ENCODE measurements at regions not wholly inside any gene's neighbourhood (a gene's known extent, or its start where the extent isn't known, plus 50 kb on each side); places are given as distances from the start of the nearest gene placed in this dataset.

DNA sequence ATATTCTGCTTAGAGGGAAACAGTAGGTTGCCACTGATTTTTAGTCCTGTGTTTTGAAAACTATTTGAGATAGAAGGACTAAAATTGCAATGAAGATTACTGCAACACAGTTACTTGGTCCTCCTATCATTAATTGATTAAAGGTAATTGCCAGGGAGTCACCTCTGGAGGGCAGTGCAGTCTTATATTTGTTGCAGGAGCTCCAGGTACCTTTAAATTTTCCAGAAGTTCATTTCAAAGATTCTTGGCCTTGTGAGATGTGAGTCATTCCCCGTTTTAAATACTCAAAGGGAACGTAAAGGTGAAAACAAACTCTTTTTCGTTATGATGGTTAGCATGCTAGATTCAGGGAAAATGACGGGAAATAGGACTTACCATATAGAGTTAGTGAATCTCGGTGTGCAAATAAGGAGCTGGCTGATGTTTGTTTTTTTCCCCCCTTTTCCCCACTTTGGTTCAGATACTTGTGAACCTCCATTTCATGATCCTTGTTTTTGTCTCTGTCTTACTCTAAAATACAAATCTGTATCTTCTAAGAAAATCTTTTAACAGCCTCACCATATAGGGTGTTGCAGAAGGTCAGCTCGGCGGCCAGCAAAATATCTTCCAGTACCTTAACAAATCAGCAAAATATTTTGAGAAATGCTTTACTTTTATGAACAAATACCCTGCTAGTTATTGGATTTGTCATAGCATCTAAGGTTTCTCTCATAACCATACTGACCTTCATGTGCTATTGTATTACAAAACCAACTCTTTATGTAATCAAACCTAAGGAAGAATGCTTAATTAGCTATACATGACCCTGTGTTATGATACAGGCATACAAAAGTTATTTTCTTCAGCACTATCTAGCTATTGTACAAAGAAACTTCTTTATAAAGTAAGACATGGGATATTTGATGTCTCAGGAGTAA is 143.0 kb upstream of the HDAC9 start:
- H3K9me3 Mint-ChIP-seq, result no peaks in the 10 kb centered on the region
- Histone ChIP-seq H3K4me1 (ENCODE audit: insufficient read depth, low read length) (no peaks in the 10 kb centered on the region), H3K27me3 (ENCODE audit: insufficient read depth, low read length, poor library complexity, severe bottlenecking) (no peaks in the 10 kb centered on the region), H3K36me3 (ENCODE audit: insufficient read depth, low read length) (no peaks in the 10 kb centered on the region), H3K27ac (ENCODE audit: low read depth, low read length) (no peak overlapping the region), H3K4me3 (ENCODE audit: low read length) (no peak overlapping the region), H3K9me3 (ENCODE audit: low read length) (no peaks in the 10 kb centered on the region)
- peaks cover 2 to 5% of the 10 kb centered on the region in 2 donors for H3K27me3 Mint-ChIP-seq
- DNase-seq, result no peak
- H3K36me3 Mint-ChIP-seq, result no peaks in the 10 kb centered on the region
- peak overlapping the region in 1 of 7 donors; percentile 5 for H3K4me3 Mint-ChIP-seq
- ChIA-PET CTCF (interaction anchor here (0.8 to 2.4 kb wide), 6 partner anchors 10 to 316 kb away, joined by 3 to 9 read pairs (median 4); no protein-coding TSS in a partner anchor), POLR2A (no interaction called here)
- no peak overlapping the region for H3K27ac Mint-ChIP-seq
- H3K4me1 Mint-ChIP-seq, result peaks cover 3 to 17% (median 13%) of the 10 kb centered on the region in 3 donors

GRCh38 chr7:18353339-18353738 is 142.2 kb upstream of the HDAC9 start:
- Histone ChIP-seq H3K4me1 (ENCODE audit: insufficient read depth, low read length) (no peaks in the 10 kb centered on the region), H3K27ac (ENCODE audit: low read depth, low read length) (no peak overlapping the region), H3K27me3 (ENCODE audit: insufficient read depth, low read length, poor library complexity, severe bottlenecking) (no peaks in the 10 kb centered on the region), H3K9me3 (ENCODE audit: low read length) (no peaks in the 10 kb centered on the region), H3K36me3 (ENCODE audit: insufficient read depth, low read length) (no peaks in the 10 kb centered on the region), H3K4me3 (ENCODE audit: low read length) (no peak overlapping the region)
- Mint-ChIP-seq H3K4me1 (peaks cover 3 to 17% (median 13%) of the 10 kb centered on the region in 3 donors), H3K27me3 (peaks cover 2 to 5% of the 10 kb centered on the region in 2 donors), H3K36me3 (no peaks in the 10 kb centered on the region), H3K27ac (no peak overlapping the region), H3K4me3 (no peak overlapping the region), H3K9me3 (no peaks in the 10 kb centered on the region)
- no peak for DNase-seq
- CTCF ChIA-PET, result interaction anchor here (1.1 to 2.4 kb wide), 5 partner anchors 11 to 583 kb away, joined by 3 to 9 read pairs (median 4); no protein-coding TSS in a partner anchor
- POLR2A ChIA-PET, result no interaction called here

DNA sequence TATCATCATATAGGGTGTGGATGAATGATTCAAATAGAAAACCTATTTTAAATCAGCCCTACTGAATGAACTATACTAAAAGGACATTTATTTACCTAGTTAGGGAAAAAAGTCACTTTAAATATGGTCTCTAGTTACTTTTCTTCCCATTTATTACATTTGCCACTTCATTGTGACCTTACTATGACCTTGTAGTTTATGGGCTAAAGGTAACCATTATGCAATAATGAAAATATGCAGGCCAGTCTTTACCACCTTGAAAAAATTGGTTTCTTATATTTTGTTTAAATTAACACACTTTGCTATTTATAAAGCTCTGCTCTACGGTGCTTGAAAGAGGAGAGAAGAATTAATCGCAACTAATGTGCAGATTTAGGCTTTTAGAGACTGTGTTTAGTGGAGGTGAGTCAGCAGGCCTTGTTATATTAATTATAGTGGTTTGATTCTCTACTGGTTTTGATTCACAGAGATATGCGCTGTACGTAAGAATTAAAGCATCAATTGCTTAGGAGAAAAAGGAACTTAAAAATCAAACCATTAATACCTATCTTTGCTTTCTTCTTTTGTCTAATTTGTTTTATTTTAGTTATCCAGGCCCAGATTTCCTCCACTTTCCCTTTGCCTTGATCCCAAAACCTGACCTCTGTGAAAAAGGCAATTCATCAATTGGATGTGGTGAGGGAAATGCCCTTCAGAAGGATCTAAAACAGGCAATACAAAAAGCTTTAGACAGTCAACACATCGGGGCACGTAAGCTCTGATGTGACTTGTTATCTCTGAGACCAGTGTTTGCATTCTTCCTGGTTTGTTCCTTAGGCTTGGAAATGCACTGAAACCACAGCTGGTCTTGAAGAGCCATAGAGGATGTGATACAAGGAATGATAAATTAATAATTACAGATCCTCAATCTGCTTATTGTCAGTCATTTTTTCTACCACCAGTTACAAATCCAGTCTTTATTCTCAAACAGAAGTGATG is 141.2 kb upstream of the HDAC9 start:
- Mint-ChIP-seq H3K9me3 (no peaks in the 10 kb centered on the region), H3K27me3 (peaks cover 2 to 5% of the 10 kb centered on the region in 2 donors), H3K4me1 (peaks cover 3 to 17% (median 13%) of the 10 kb centered on the region in 3 donors), H3K27ac (no peak overlapping the region), H3K4me3 (no peak overlapping the region), H3K36me3 (no peaks in the 10 kb centered on the region)
- Histone ChIP-seq H3K27ac (ENCODE audit: low read depth, low read length) (no peak overlapping the region), H3K36me3 (ENCODE audit: insufficient read depth, low read length) (no peaks in the 10 kb centered on the region), H3K27me3 (ENCODE audit: insufficient read depth, low read length, poor library complexity, severe bottlenecking) (no peaks in the 10 kb centered on the region), H3K9me3 (ENCODE audit: low read length) (no peaks in the 10 kb centered on the region), H3K4me3 (ENCODE audit: low read length) (no peak overlapping the region), H3K4me1 (ENCODE audit: insufficient read depth, low read length) (no peaks in the 10 kb centered on the region)
- ChIA-PET CTCF (interaction anchor here (0.9 to 1.9 kb wide), 2 partner anchors 311 to 584 kb away, joined by 3 to 4 read pairs; no protein-coding TSS in a partner anchor), POLR2A (no interaction called here)
- DNase-seq, result no peak

DNA sequence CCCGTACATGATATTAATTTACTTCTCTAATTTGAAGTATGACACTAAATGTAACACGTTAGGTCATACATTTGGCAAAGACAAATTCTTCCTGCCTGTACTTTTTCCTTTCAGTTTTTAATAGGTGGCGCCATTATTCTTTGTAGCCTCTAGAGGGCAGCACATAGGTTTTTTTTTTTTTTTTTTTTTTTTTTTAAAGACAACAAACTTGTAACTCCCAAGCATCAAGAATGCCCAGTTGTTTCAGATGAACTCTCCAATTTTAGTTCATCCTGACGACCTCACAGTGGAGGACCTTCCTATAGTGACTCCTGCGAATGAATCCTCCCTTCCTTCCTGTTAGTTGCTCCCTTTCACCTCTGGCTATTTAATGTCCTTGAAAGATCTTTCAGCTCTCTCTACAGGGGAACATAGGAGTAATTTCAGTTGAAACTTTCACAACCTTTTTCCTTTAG is 139.3 kb upstream of the HDAC9 start:
- Histone ChIP-seq H3K4me1 (ENCODE audit: insufficient read depth, low read length) (no peaks in the 10 kb centered on the region), H3K27me3 (ENCODE audit: insufficient read depth, low read length, poor library complexity, severe bottlenecking) (no peaks in the 10 kb centered on the region), H3K27ac (ENCODE audit: low read depth, low read length) (no peak overlapping the region), H3K9me3 (ENCODE audit: low read length) (no peaks in the 10 kb centered on the region), H3K36me3 (ENCODE audit: insufficient read depth, low read length) (no peaks in the 10 kb centered on the region), H3K4me3 (ENCODE audit: low read length) (no peak overlapping the region)
- H3K27me3 Mint-ChIP-seq, result peaks cover 2 to 5% of the 10 kb centered on the region in 2 donors
- H3K9me3 Mint-ChIP-seq, result no peaks in the 10 kb centered on the region
- ChIA-PET POLR2A (no interaction called here), CTCF (interaction anchor here (0.8 to 0.9 kb wide), 2 partner anchors 36 to 310 kb away, joined by 3 read pairs; no protein-coding TSS in a partner anchor)
- peak overlapping the region in 1 of 8 donors; percentile 52 for H3K27ac Mint-ChIP-seq
- H3K36me3 Mint-ChIP-seq, result no peaks in the 10 kb centered on the region
- H3K4me1 Mint-ChIP-seq, result peaks cover 3 to 17% (median 13%) of the 10 kb centered on the region in 3 donors
- peak in 2 of 5 donors; percentile 8 to 14 for DNase-seq
- H3K4me3 Mint-ChIP-seq, result peak overlapping the region; percentile 2 to 73 (median 52)

- CTCF ChIA-PET, result no interaction called here
- H3K36me3 Mint-ChIP-seq, result no peaks in the 10 kb centered on the region
- H3K27ac Mint-ChIP-seq, result no peak overlapping the region
- no peak overlapping the region for H3K4me3 Mint-ChIP-seq
- Histone ChIP-seq H3K4me3 (ENCODE audit: low read length) (no peak overlapping the region), H3K27ac (ENCODE audit: low read depth, low read length) (no peak overlapping the region), H3K9me3 (ENCODE audit: low read length) (no peaks in the 10 kb centered on the region), H3K4me1 (ENCODE audit: insufficient read depth, low read length) (no peaks in the 10 kb centered on the region), H3K27me3 (ENCODE audit: insufficient read depth, low read length, poor library complexity, severe bottlenecking) (no peaks in the 10 kb centered on the region), H3K36me3 (ENCODE audit: insufficient read depth, low read length) (no peaks in the 10 kb centered on the region)
- H3K4me1 Mint-ChIP-seq, result peaks cover 3 to 13% (median 13%) of the 10 kb centered on the region in 3 donors
- POLR2A ChIA-PET, result no interaction called here
- DNase-seq, result no peak
- H3K27me3 Mint-ChIP-seq, result peaks cover under 1 to 2% of the 10 kb centered on the region in 2 donors
- no peaks in the 10 kb centered on the region for H3K9me3 Mint-ChIP-seq
Observed at GRCh38 chr7:18357691-18358090, 137.9 kb upstream of the HDAC9 start.

- no peaks in the 10 kb centered on the region for H3K4me1 Mint-ChIP-seq
- Histone ChIP-seq H3K4me1 (ENCODE audit: insufficient read depth, low read length) (no peaks in the 10 kb centered on the region), H3K9me3 (ENCODE audit: low read length) (no peaks in the 10 kb centered on the region), H3K36me3 (ENCODE audit: insufficient read depth, low read length) (no peaks in the 10 kb centered on the region), H3K27ac (ENCODE audit: low read depth, low read length) (no peak overlapping the region), H3K4me3 (ENCODE audit: low read length) (no peak overlapping the region), H3K27me3 (ENCODE audit: insufficient read depth, low read length, poor library complexity, severe bottlenecking) (no peaks in the 10 kb centered on the region)
- no peaks in the 10 kb centered on the region for H3K9me3 Mint-ChIP-seq
- CTCF ChIA-PET, result no interaction called here
- no peak overlapping the region for H3K27ac Mint-ChIP-seq
- no peak overlapping the region for H3K4me3 Mint-ChIP-seq
- H3K27me3 Mint-ChIP-seq, result no peaks in the 10 kb centered on the region
- POLR2A ChIA-PET, result no interaction called here
- no peak for DNase-seq
- H3K36me3 Mint-ChIP-seq, result no peaks in the 10 kb centered on the region
Observed at GRCh38 chr7:18361756-18362155, 133.8 kb upstream of the HDAC9 start.

DNA sequence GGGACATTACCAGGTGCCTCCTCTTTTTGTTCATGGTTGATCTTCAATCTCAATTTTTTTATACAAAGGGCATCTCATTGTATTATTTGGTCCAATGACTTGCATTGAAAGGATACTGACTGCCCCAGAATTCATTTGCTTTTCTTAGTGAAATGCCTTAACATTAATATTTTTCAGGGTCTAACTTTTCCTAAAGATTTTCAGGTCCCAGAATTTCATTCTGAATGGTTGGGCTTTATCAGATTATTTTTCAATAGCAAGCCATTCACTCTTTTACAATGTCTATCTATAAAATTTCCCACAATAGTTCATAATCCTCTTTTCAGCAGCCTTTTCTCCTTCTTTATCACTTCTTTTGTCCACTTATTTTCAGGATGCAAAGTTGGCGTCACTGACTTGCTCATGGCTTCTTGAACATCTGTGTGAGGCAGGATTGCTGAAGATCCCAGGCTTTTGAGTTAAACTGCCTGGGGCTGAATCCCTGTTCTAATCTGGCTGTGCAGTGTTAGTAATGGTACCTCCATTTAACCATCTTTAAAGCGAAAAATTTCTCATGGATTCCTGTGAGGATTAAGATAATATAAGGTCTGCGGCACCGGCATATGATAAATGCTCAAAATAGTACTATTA is 131.7 kb upstream of the HDAC9 start:
- H3K4me1 ChIP-seq (ENCODE audit: insufficient read depth, low read length), result no peaks in the 10 kb centered on the region
- ChIA-PET POLR2A (no interaction called here), CTCF (no interaction called here)
- Mint-ChIP-seq H3K27me3 (no peaks in the 10 kb centered on the region), H3K4me1 (peaks cover 0 to 1% (median 0%) of the 10 kb centered on the region in 3 donors), H3K36me3 (no peaks in the 10 kb centered on the region), H3K9me3 (no peaks in the 10 kb centered on the region), H3K4me3 (no peak overlapping the region), H3K27ac (peak overlapping the region in 1 of 8 donors; percentile 15)
- no peaks in the 10 kb centered on the region for H3K36me3 ChIP-seq (ENCODE audit: insufficient read depth, low read length)
- H3K27ac ChIP-seq (ENCODE audit: low read depth, low read length), result no peak overlapping the region
- no peak overlapping the region for H3K4me3 ChIP-seq (ENCODE audit: low read length)
- no peak for DNase-seq
- no peaks in the 10 kb centered on the region for H3K27me3 ChIP-seq (ENCODE audit: insufficient read depth, low read length, poor library complexity, severe bottlenecking)
- H3K9me3 ChIP-seq (ENCODE audit: low read length), result no peaks in the 10 kb centered on the region

All from CD8-positive, alpha-beta memory T cell (primary cell).